Activated CD8-positive, alpha-beta T cell treated with anti-CD3 and anti-CD28 coated beads for 36 hours (primary cell): ENCODE measurements at regions not wholly inside any gene's neighbourhood (a gene's known extent, or its start where the extent isn't known, plus 50 kb on each side); places are given as distances from the start of the nearest gene placed in this dataset.
"Not testable (repeated sequence)": the region's sequence is repeated elsewhere in the genome, so short reads cannot be mapped to it uniquely, and the experiment has no call there.

Source experiments
- ATAC-seq: fragments of 200-7000 bp; cut with Tn5 transposase; one replicate; pipeline ENCODE4 v1.10.0; 2021; ENCODE audit warnings: mild to moderate bottlenecking, moderate library complexity
- CTCF ChIA-PET: fragments of 350-600 bp; sonication (Branson Sonifier 250); formaldehyde crosslinking; loops from one replicate; lab custom pipeline; 2021; ENCODE audit warnings: antibody characterized with exemption; lab: Charles Lee
- POLR2A ChIA-PET: fragments of 350-600 bp; sonication (Branson Sonifier 250); formaldehyde crosslinking; loops from one replicate; lab custom pipeline; 2021; ENCODE audit warnings: antibody characterized with exemption; lab: Charles Lee
- DNase-seq: peaks from one replicate; pipeline ENCODE4 v3.0.0-alpha.2; 2020
- H3K27ac Mint-ChIP-seq: one replicate; pipeline ENCODE4 v1.8.0; 2021; ENCODE audit warnings: mild to moderate bottlenecking, mixed read lengths
- H3K27me3 Mint-ChIP-seq: one replicate; pipeline ENCODE4 v1.8.0; 2021; ENCODE audit warnings: mixed read lengths
- H3K36me3 Mint-ChIP-seq: one replicate; pipeline ENCODE4 v1.8.0; 2021; ENCODE audit warnings: low read depth, mixed read lengths
- H3K4me1 Mint-ChIP-seq: one replicate; pipeline ENCODE4 v1.8.0; 2021; ENCODE audit warnings: low read depth, mixed read lengths
- H3K4me3 Mint-ChIP-seq: one replicate; pipeline ENCODE4 v1.8.0; 2021; ENCODE audit warnings: mild to moderate bottlenecking, moderate library complexity, mixed read lengths
- H3K9me3 Mint-ChIP-seq: one replicate; pipeline ENCODE4 v1.8.0; 2021; ENCODE audit warnings: mixed read lengths
- CTCF ChIP-seq: fragments of 200-600 bp; IDR thresholded peaks from one replicate; pipeline ENCODE4 v1.8.0; 2022; ENCODE audit warnings: antibody characterized with exemption, mild to moderate bottlenecking
- intact Hi-C: fragments of 100-400 bp; cut with micrococcal nuclease; formaldehyde crosslinking; loops from one replicate; pipeline ENCODE4 v1.10.0; 2022

- ATAC-seq, intact Hi-C loops, H3K9me3 Mint-ChIP-seq, DNase-seq, H3K4me3 Mint-ChIP-seq, CTCF ChIA-PET, POLR2A ChIA-PET, H3K36me3 Mint-ChIP-seq, H3K27ac Mint-ChIP-seq: not testable (repeated sequence)
- peaks cover 16% of the 10 kb centered on the region for H3K4me1 Mint-ChIP-seq
- H3K27me3 Mint-ChIP-seq: peaks cover 12% of the 10 kb centered on the region
Observed at GRCh38 chr12:131234841-131235271, 281.1 kb downstream of the ADGRD1 start.

- no peaks in the 10 kb centered on the region for H3K36me3 Mint-ChIP-seq
- CTCF ChIA-PET: interaction anchor here (1.2 kb wide), 1 partner anchor 132 kb away, joined by 3 read pairs; no protein-coding TSS in a partner anchor
- DNase-seq: no peak
Observed at GRCh38 chr12:131235871-131236271, 282.2 kb downstream of the ADGRD1 start.

GRCh38 chr12:131239384-131240094 lies 285.8 kb downstream of the ADGRD1 start:
- ATAC-seq: peak; percentile 78
- Mint-ChIP-seq H3K27me3 (peaks cover 2% of the 10 kb centered on the region), H3K4me3 (no peak overlapping the region), H3K27ac (peak overlapping the region; percentile 23), H3K9me3 (no peaks in the 10 kb centered on the region), H3K36me3 (no peaks in the 10 kb centered on the region), H3K4me1 (peaks cover 5% of the 10 kb centered on the region)
- CTCF ChIA-PET: no interaction called here
- POLR2A ChIA-PET: no interaction called here
- no peak for TF ChIP-seq CTCF
- intact Hi-C loops: no loop called here
- DNase-seq: no peak

More at GRCh38 chr12:131235871-131236271, 282.2 kb downstream of the ADGRD1 start:
- H3K27me3 Mint-ChIP-seq: peaks cover 7% of the 10 kb centered on the region
- no peak for ATAC-seq
- H3K27ac Mint-ChIP-seq: no peak overlapping the region
- no peak overlapping the region for H3K4me3 Mint-ChIP-seq
- H3K4me1 Mint-ChIP-seq: peaks cover 11% of the 10 kb centered on the region
- POLR2A ChIA-PET: no interaction called here
- H3K9me3 Mint-ChIP-seq: peaks cover 4% of the 10 kb centered on the region
- no peak for TF ChIP-seq CTCF
- intact Hi-C loops: no loop called here

- H3K27me3 Mint-ChIP-seq: peaks cover 2% of the 10 kb centered on the region
- ChIA-PET POLR2A (interaction anchor here (0.8 kb wide), 1 partner anchor 9 kb away, joined by 3 read pairs; no protein-coding TSS in a partner anchor), CTCF (interaction anchor here (1.6 kb wide), 1 partner anchor 12 kb away, joined by 4 read pairs; no protein-coding TSS in a partner anchor)
- ATAC-seq (no peak), DNase-seq (no peak)
- intact Hi-C loops: no loop called here
- H3K9me3 Mint-ChIP-seq: no peaks in the 10 kb centered on the region
- no peak overlapping the region for H3K4me3 Mint-ChIP-seq
- no peak for TF ChIP-seq CTCF
- peaks cover 5% of the 10 kb centered on the region for H3K4me1 Mint-ChIP-seq
- no peak overlapping the region for H3K27ac Mint-ChIP-seq
- H3K36me3 Mint-ChIP-seq: no peaks in the 10 kb centered on the region
Observed at GRCh38 chr12:131241517-131241916, 287.8 kb downstream of the ADGRD1 start.

- intact Hi-C loops: no loop called here
- H3K9me3 Mint-ChIP-seq: no peaks in the 10 kb centered on the region
- no peak overlapping the region for H3K27ac Mint-ChIP-seq
- ATAC-seq: peak; percentile 70
- CTCF ChIA-PET: interaction anchor here (1.6 kb wide), 1 partner anchor 13 kb away, joined by 4 read pairs; no protein-coding TSS in a partner anchor
- H3K36me3 Mint-ChIP-seq: no peaks in the 10 kb centered on the region
- POLR2A ChIA-PET: no interaction called here
- H3K4me1 Mint-ChIP-seq: peaks cover 5% of the 10 kb centered on the region
- peak overlapping the region; percentile 5 for H3K4me3 Mint-ChIP-seq
- H3K27me3 Mint-ChIP-seq: peaks cover 5% of the 10 kb centered on the region
- no peak for TF ChIP-seq CTCF
- DNase-seq: peak; percentile 56
Observed at GRCh38 chr12:131242741-131243496, 289.2 kb downstream of the ADGRD1 start.

GRCh38 chr12:131244157-131244688 lies 290.5 kb downstream of the ADGRD1 start:
- H3K9me3 Mint-ChIP-seq, H3K4me1 Mint-ChIP-seq, H3K27me3 Mint-ChIP-seq, POLR2A ChIA-PET, ATAC-seq, H3K36me3 Mint-ChIP-seq, H3K4me3 Mint-ChIP-seq, DNase-seq, intact Hi-C loops, H3K27ac Mint-ChIP-seq, CTCF ChIA-PET: not testable (repeated sequence)

GRCh38 chr12:131245161-131245560 lies 291.5 kb downstream of the ADGRD1 start:
- intact Hi-C loops, CTCF ChIA-PET, H3K4me3 Mint-ChIP-seq, H3K36me3 Mint-ChIP-seq, ATAC-seq, POLR2A ChIA-PET, H3K4me1 Mint-ChIP-seq, H3K27me3 Mint-ChIP-seq, H3K27ac Mint-ChIP-seq, DNase-seq, H3K9me3 Mint-ChIP-seq: not testable (repeated sequence)
